Stimulated activated CD8-positive, alpha-beta memory T cell treated with anti-CD3 and anti-CD28 coated beads, Interleukin-4, amount 100 ng/mL, for 4 hours (primary cell): ENCODE measurements at regions not wholly inside any gene's neighbourhood (a gene's known extent, or its start where the extent isn't known, plus 50 kb on each side); places are given as distances from the start of the nearest gene placed in this dataset.

Source experiments
- DNase-seq, 2 donors: peaks; one replicate each; pipeline ENCODE4 v3.0.0-alpha.2; 2020; ENCODE audit warnings: low read depth in 2 of 2, low spot score in 1 of 2

DNA sequence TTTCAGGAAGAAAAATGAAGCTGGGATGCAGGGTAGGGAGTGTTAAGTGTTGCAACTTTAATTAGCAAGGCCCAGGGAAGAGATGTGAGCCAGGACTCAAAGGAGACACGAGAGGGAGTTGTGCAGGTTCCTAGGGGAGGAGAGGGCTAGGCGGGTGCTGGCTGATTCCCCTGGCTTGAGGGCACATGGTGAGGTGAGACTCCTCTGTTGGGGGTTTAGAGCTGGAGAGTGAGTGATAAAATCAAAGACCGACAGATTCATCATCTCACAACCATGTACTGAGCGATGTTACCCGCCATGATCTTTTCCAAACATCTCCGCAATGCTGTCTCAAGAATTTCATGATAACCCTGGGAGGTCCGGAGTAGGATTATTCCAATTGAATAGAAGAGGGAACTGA, 161.8 kb upstream of the CSF3R start:
- no peak for DNase-seq

DNA sequence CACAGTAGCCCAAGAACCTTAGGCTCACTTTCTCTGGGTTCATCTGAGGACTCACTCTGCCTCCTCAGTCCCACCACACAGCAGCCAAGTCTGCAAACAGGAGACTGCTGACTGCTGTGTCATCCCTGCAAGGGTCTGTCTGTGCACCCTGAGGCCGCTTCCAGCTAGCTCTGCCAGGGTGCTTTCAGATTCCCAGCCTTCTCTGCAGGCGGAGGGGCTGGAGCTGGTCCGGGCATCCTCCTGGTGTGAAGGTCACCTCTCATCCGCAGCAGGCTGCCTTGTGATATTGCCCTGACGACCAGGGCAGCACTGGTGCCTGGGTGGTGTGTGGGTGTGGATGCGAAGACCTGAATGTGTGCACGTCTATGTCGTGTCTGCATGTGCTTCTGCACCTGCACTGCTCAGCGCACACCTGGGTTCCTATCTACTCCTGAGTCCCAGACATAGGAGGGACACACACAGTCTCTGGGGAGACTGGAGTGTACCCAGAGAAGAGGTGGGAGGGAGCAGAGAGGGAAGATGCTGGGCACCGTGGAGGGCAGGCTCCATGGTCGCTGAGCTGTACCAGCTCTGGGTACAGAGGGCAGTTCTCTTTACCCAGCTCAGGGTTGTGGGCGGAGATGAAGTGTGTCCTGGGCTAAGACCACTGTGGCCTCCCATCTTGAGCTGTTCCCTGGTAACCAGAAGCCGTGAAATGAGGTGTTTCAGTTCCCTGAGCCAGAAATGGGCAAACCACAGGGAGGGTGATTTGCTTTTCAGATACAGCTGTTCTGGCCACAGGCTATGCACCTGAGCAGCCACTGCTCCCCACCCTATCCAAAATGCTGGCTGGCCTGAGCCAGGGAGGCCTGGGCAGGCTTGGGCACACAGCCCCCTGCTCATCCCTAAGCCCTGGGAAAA, 160.9 kb upstream of the CSF3R start:
- DNase-seq = no peak

DNA sequence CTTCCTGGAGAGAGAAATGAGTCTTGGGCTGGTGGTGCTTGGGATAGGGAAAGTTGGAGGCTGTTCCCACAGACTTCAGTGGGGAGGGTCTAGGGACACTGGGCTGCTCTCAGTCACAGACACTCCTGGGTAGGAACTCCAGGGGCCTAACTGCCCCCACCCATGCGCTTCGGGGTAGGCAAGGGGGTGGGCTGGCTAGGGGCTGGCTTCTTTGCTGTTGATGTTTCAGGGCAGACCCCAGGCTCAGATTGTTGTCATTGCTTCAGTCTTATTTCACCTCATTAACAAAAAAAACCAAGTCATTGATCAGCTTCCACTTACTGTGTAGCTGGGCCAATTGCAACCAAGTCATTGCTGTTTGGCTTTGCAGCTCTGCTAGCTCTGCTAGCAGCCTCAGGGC, 160.1 kb upstream of the CSF3R start:
- DNase-seq = no peak

- no peak for DNase-seq
Observed at GRCh38 chr1:36641776-36642175, 159.1 kb upstream of the CSF3R start.

GRCh38 chr1:36639461-36639860, 156.7 kb upstream of the CSF3R start:
- DNase-seq = no peak

DNA sequence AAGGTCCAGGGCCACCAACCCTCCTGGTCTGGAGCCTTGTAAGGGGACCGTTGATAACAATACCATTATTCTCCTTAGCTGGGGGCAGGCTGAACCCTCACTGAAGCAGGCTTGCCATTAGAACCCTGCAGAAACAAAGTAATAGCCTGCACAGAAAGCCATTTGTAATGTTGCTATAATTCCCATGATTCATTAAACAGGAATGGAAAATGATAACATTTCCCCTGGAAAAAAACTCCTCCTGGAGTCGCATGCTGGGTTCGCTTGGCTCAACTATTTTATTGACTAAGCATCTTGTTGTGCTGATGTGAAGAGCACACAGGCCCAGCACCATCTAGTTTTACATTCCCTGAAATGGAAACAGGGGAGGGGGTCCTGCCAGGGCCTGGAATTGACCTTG, 155.6 kb upstream of the CSF3R start:
- no peak for DNase-seq

DNA sequence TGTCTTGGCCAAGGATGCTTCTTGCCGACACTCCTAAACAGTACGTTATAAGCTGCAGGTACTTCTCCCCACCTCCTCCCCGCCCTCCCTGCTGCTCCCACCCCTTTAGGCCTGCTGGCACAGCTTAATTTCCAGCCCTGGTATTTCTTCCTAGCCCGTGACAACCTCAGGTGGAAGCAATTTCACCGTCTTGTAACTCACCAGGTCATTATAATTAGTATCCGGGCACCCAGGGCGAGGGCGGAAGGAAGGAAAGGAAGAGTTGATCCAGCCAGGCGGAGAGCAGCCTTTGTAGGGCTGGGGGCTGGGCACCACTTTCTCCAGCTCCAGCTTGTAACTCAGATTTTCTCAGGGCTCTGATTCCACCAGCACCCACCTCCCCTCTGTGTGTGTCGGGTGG, 153.5 kb upstream of the CSF3R start:
- DNase-seq = no peak

GRCh38 chr1:36635284-36635683, 152.6 kb upstream of the CSF3R start:
- no peak for DNase-seq

DNA sequence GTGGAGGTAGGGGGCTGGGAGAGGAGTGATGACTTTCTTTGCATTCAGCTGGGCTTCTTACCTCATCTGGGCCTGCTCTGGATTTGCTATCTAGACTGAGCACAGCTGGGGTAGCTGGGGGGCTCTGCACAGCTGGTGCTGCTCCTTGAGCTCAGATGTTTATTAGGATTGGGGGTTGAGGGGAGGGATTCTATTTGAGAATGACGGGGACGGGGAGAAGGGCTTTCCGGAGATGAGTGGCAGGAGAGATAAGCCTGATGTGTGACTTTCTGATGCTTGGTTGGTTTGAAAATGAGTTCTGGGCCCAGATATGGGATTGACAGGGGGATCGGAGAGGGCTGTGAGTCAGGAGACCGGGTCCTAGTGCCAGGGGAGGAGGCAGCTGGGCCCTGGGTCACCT, 146.1 kb upstream of the CSF3R start:
- DNase-seq = no peak

GRCh38 chr1:36626435-36626834, 143.7 kb upstream of the CSF3R start:
- DNase-seq = no peak

DNA sequence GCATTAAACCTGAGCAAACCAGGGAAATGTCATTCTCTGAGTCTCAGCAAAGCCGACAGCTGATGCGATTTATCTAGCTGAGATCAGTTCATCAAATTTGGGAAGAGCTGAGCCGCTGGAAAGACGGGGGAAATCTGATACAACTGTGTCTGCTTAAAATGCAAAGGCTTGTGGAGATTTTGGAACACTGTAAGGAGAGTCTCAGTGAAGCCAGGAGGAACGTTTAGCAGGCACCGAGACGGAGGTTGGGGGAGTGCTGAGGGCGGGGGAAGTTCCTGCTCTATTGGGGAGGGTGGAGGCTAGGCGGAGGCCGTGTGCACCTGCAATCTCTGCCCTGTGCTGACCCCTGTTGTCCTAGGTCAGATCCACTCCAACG, 143.2 kb upstream of the CSF3R start:
- no peak for DNase-seq

- no peak for DNase-seq
Observed at GRCh38 chr1:36625253-36625934, 142.7 kb upstream of the CSF3R start.

- no peak for DNase-seq
Observed at GRCh38 chr1:36624466-36624865, 141.8 kb upstream of the CSF3R start.

DNA sequence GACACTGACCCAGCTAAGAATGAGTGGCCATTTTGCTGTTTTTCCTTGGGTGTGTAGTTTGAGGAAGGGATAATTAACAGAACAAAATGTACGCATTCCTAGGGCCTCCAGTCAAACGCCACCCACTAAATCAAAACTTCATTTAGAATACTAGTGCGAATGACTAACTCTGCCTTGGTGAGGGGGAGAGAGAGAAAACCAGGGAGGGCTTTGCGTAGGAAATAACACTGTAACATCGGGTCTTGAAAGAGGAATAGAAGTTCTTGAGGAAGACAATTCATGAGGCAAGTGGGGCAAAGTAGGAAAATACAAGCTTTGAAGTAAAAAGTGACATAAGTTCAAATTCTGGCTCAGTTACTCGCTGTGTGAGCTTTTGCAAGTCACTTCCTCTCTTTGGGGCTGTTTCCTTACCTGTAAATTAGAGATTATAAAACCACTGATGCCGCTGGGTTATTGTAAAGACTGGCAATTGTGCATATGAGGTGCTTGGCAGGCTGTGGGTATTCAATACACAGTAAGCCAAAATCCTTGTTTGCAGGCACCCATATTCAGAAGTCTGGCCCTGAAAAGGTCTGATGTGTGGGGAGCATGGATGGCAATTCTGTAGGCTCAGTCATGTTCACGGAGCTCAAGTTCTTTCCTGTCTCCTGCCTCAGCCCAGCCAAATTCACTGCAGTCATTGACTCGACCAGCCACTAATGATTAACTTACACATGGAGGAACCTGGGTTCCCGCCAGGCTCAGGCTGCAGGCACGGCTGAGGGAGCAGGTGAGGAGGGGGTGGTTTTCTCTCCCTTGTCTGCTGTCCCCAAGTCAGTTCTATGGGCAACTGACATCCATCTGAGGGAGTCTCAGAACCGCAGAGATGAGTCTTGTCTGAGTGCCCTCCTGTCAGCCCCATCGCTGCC, 140.3 kb upstream of the CSF3R start:
- no peak for DNase-seq

DNA sequence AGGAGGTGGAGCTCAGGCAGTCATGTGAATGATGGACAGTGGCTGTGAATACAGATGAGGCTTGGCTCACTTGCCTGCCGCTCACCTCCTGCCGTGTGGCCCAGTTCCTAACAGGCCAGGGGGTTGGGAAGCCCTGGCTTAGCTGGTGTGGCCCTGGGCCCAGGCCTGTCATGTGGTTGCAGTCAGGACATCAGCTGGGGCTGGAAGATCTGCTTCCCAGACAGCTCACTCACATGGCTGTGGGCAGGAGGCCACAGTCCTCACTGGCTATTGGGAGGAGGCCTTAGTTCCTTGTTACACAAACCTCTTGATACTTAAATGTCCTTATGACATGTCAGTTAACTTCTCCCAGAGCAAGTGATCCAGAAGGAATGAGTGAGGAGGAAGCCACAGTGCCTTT, 138.8 kb upstream of the CSF3R start:
- DNase-seq = no peak

DNA sequence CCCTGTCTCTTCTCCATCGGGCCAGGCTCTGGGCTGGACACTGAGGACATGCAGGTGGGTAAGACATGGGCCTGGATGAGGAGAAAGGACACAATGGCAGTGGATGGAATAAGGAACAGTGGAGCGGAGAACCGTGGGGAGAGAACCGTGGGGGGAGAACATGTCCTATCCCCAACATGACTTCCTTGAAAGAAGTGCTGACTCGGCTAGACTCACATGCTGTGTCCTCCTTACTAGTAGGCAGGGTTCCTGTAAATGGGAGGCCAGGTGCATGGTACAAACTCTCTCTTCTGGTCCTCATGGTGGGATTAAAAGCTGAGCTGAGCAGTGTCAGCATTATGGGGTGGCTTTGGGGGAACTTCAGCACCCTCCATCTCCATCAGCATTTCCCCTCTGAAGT, 137.4 kb upstream of the CSF3R start:
- no peak for DNase-seq

DNA sequence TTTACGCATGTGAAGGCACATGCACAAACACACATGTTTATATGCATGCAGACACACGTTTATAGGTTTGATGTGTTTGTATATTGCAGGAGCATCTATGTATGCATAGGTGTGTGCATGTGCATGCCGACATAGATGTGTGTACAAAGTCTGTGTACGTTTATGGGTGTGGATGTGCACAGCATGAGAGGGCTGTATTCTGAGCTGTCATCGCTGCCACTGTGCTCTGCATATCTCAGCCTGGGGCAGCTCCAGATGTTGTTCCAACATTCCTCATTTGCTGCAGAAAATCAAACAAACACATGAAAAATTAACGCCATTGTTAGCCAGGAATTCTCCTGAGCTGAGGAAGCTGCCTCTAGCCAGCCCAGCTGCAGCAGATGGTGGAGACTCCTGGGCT, 132.3 kb upstream of the CSF3R start:
- no peak for DNase-seq

- DNase-seq = no peak
Observed at GRCh38 chr1:36614571-36614970, 131.9 kb upstream of the CSF3R start.

GRCh38 chr1:36613721-36614120, 131.0 kb upstream of the CSF3R start:
- no peak for DNase-seq

- DNase-seq = no peak
Observed at GRCh38 chr1:36612881-36613280, 130.2 kb upstream of the CSF3R start.

DNA sequence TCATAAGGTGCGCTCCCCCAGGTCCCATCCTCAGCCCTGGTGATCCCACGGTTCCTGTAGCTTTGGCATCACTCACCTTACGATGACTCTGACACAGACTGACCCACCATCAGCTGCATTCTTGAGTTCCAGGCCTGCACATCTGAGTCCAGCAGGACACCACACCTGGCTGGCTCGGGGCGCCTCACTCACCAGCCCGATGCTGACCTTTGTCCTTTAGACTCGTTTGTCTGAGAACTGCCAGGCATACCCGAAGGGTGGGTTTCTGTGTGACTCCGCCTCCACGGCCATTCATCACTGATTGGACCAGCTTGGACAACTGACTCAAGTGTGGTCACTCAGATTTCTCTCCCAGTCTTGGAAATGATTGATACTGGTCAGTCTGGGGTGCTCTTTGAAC, 129.4 kb upstream of the CSF3R start:
- DNase-seq = no peak
